Natural killer cell (primary cell): ENCODE measurements at regions not wholly inside any gene's neighbourhood (a gene's known extent, or its start where the extent isn't known, plus 50 kb on each side); places are given as distances from the start of the nearest gene placed in this dataset.

ENCODE experiments used
- ATAC-seq, 3 donors: fragments of 150-1000 bp in 2 of 3; fragments of 200-7000 bp in 1 of 3; cut with Tn5 transposase; 1 replicate in 1 of 3; 2 replicates in 2 of 3; pipeline ENCODE4 v1.10.0; 2021; ENCODE audit warnings: mild to moderate bottlenecking in 2 of 3, moderate library complexity in 2 of 3
- DNase-seq, 2 donors: peaks; one replicate each; pipeline versions ENCODE4 v3.0.0 to v3.0.0-alpha.2; 2013 to 2021; ENCODE audit warnings: mixed read lengths in 1 of 2
- H3K27ac ChIP-seq: one replicate; pipeline ENCODE4 v1.5.1; 2013; ENCODE audit warnings: mild to moderate bottlenecking, low read length
- H3K27me3 ChIP-seq: one replicate; pipeline ENCODE4 v1.6.1; 2013; ENCODE audit warnings: low read length; ENCODE audit not compliant: control insufficient read depth, insufficient read depth
- H3K36me3 ChIP-seq: one replicate; pipeline ENCODE4 v1.6.1; 2013; ENCODE audit warnings: low read length; ENCODE audit not compliant: control insufficient read depth, insufficient read depth
- H3K4me1 ChIP-seq: one replicate; pipeline ENCODE4 v1.6.1; 2013; ENCODE audit warnings: low read length; ENCODE audit not compliant: control insufficient read depth, insufficient read depth
- H3K4me3 ChIP-seq: one replicate; pipeline ENCODE4 v1.5.1; 2013; ENCODE audit warnings: low read length
- H3K9me3 ChIP-seq: one replicate; pipeline ENCODE4 v1.6.1; 2013; ENCODE audit warnings: low read length; ENCODE audit not compliant: control insufficient read depth, insufficient read depth
- H3K27ac Mint-ChIP-seq, 2 donors: one replicate each; pipeline ENCODE4 v1.8.0; 2022; ENCODE audit warnings: mild to moderate bottlenecking in 2 of 2, mixed read lengths in 2 of 2, moderate library complexity in 1 of 2
- H3K27me3 Mint-ChIP-seq, 2 donors: one replicate each; pipeline ENCODE4 v1.8.0; 2022; ENCODE audit warnings: low read depth in 2 of 2, mixed read lengths in 2 of 2
- H3K36me3 Mint-ChIP-seq: one replicate; pipeline ENCODE4 v1.8.0; 2022; ENCODE audit warnings: mixed read lengths
- H3K4me1 Mint-ChIP-seq, 2 donors: one replicate each; pipeline ENCODE4 v1.8.0; 2022; ENCODE audit warnings: mixed read lengths in 2 of 2
- H3K4me3 Mint-ChIP-seq: one replicate; pipeline ENCODE4 v1.8.0; 2022; ENCODE audit warnings: mild to moderate bottlenecking, moderate library complexity, mixed read lengths
- H3K9me3 Mint-ChIP-seq, 2 donors: one replicate each; pipeline ENCODE4 v1.8.0; 2022; ENCODE audit warnings: mixed read lengths in 2 of 2
- WGBS: methylation state at CpG from one replicate; pipeline ENCODE4 v1.1.7; 2013; ENCODE audit warnings: missing lambda C conversion rate; ENCODE audit not compliant: insufficient coverage; 5-methylcytosine and 5-hydroxymethylcytosine counted together
- intact Hi-C: fragments of 100-400 bp; cut with micrococcal nuclease; formaldehyde crosslinking; loops from one replicate; pipeline ENCODE4 v1.14.2; 2022
- TF ChIP-seq, protein P1 (sequence below): fragments of 200-600 bp; IDR thresholded peaks from one replicate; pipeline ENCODE4 v1.8.0; 2022; ENCODE audit warnings: antibody characterized with exemption

DNA sequence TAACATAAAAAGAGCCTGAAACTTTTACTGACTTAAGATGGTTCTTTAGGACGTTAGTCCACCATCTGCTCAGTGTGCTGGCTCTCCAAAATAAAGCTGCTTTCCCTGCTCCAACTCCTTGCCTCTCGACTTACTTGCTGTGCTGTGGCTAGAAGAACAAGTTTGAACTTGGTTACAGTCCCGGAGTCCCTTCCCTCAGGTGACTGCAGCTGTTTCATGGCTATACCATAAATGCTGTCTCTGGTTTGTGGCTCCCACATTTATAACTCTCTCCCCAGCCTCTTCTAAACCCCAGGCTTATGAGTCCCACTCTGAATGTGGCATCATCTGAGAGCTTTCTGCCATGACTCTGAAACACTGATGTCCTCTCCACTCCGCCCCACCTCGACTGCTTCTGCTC, 166.2 kb upstream of the ADRA1D start:
- no peaks in the 10 kb centered on the region for H3K27me3 ChIP-seq
- ATAC-seq (no peak), DNase-seq (no peak)
- no peak overlapping the region for H3K4me3 ChIP-seq
- no peaks in the 10 kb centered on the region for H3K36me3 ChIP-seq
- Mint-ChIP-seq H3K27ac (no peak overlapping the region), H3K27me3 (peaks cover 9 to 17% of the 10 kb centered on the region in 2 donors), H3K4me1 (no peaks in the 10 kb centered on the region), H3K9me3 (no peaks in the 10 kb centered on the region), H3K4me3 (no peak overlapping the region), H3K36me3 (no peaks in the 10 kb centered on the region)
- WGBS = 79% methylated on average over 5 of the region's 5 CpGs
- intact Hi-C loops = no loop called here
- no peak overlapping the region for H3K27ac ChIP-seq
- no peaks in the 10 kb centered on the region for H3K9me3 ChIP-seq
- TF ChIP-seq, protein P1, sequence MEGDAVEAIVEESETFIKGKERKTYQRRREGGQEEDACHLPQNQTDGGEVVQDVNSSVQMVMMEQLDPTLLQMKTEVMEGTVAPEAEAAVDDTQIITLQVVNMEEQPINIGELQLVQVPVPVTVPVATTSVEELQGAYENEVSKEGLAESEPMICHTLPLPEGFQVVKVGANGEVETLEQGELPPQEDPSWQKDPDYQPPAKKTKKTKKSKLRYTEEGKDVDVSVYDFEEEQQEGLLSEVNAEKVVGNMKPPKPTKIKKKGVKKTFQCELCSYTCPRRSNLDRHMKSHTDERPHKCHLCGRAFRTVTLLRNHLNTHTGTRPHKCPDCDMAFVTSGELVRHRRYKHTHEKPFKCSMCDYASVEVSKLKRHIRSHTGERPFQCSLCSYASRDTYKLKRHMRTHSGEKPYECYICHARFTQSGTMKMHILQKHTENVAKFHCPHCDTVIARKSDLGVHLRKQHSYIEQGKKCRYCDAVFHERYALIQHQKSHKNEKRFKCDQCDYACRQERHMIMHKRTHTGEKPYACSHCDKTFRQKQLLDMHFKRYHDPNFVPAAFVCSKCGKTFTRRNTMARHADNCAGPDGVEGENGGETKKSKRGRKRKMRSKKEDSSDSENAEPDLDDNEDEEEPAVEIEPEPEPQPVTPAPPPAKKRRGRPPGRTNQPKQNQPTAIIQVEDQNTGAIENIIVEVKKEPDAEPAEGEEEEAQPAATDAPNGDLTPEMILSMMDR = no peak
- H3K4me1 ChIP-seq = no peaks in the 10 kb centered on the region

DNA sequence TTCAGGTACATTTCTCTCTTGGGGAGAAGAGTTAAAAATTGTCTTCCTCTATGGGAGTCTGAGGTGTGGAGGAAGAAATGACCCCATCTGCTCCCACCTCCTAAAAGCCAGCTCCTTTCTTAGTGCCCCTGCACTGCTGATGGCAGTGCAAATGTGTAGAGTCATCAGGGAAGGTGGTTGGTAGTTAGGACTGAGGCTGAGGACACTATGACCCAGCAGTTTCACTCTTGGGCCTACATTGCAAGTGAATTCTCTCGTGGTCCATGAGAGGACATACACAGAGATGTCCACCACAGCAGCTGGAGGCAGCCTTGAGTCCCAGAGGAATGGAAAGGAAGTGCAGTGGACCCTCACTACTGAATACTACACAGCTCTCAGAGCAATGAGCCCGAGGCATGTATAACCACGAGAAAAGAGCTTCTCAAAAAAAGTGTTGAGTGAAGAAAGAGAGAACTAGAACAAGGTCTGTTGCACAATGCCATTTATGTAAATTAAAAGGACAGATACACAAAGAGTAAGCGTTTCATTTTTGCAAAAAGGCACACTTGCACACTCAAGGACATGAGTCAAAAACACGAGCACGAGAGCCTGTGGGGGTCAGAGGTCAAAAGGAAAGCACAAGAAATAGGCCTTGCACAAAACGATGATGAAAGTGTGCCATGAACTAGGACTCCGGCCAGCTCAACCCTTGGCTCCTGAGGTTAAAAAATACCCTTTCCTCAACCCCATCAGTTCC, 164.4 kb upstream of the ADRA1D start:
- Mint-ChIP-seq H3K27me3 (peaks cover 6 to 23% of the 10 kb centered on the region in 2 donors), H3K9me3 (no peaks in the 10 kb centered on the region), H3K4me1 (no peaks in the 10 kb centered on the region), H3K4me3 (no peak overlapping the region), H3K36me3 (no peaks in the 10 kb centered on the region), H3K27ac (no peak overlapping the region)
- Histone ChIP-seq H3K27ac (no peak overlapping the region), H3K27me3 (no peaks in the 10 kb centered on the region), H3K4me3 (no peak overlapping the region), H3K4me1 (no peaks in the 10 kb centered on the region), H3K36me3 (no peaks in the 10 kb centered on the region), H3K9me3 (no peaks in the 10 kb centered on the region)
- TF ChIP-seq, protein P1 = no peak
- ATAC-seq = no peak
- 64% methylated on average over 8 of the region's 8 CpGs for WGBS
- no peak for DNase-seq
- intact Hi-C loops = no loop called here

DNA sequence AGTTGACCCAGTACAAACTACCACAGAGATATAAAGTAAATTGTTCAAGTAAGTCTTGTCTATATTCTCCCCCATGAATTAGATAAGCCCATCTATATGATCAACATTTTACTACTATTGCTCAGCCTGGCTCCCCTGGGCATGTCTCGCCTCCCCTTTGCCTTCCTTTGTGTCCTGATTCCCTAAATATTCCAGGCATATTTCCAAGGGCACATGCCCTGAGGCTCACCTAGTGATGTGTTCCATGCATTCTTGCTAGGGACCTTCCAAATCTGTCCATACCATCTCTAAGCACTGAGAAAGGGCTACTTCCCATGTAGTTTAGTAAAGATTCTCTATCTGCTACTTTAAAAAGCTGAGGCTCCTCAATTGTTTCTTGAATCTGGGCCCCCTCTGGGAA, 163.1 kb upstream of the ADRA1D start:
- H3K4me1 ChIP-seq = no peaks in the 10 kb centered on the region
- no peak for DNase-seq
- no peak overlapping the region for H3K27ac ChIP-seq
- no peaks in the 10 kb centered on the region for H3K36me3 ChIP-seq
- Mint-ChIP-seq H3K4me1 (no peaks in the 10 kb centered on the region), H3K27ac (no peak overlapping the region), H3K36me3 (no peaks in the 10 kb centered on the region), H3K27me3 (peaks cover 6 to 23% of the 10 kb centered on the region in 2 donors), H3K9me3 (no peaks in the 10 kb centered on the region), H3K4me3 (no peak overlapping the region)
- WGBS = 95% methylated on average over 1 of the region's 1 CpG
- H3K27me3 ChIP-seq = no peaks in the 10 kb centered on the region
- TF ChIP-seq, protein P1 = no peak
- intact Hi-C loops = no loop called here
- no peaks in the 10 kb centered on the region for H3K9me3 ChIP-seq
- H3K4me3 ChIP-seq = no peak overlapping the region
- no peak for ATAC-seq

DNA sequence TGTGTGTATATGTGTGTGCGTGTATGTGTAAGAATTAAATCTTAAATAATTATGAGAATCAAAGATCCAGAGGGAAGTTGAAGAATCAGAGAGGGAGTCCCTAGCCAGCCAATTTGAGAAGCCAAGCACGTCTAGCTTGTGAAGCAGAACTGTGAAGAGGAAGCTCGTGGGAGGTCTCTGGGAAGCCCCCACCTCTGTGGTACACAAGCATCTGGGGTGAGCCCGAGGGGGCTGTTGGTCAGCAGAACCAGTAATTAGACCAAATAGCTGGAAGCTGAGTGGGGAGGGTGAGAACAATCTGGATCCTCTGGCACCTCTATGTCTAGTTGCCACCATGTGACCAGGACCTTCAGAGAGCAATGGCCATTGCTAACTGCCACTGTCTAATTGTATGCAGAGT, 162.7 kb upstream of the ADRA1D start:
- Histone ChIP-seq H3K27me3 (no peaks in the 10 kb centered on the region), H3K36me3 (no peaks in the 10 kb centered on the region), H3K4me1 (no peaks in the 10 kb centered on the region), H3K9me3 (no peaks in the 10 kb centered on the region), H3K4me3 (no peak overlapping the region), H3K27ac (no peak overlapping the region)
- Mint-ChIP-seq H3K27me3 (peaks cover 6 to 23% of the 10 kb centered on the region in 2 donors), H3K36me3 (no peaks in the 10 kb centered on the region), H3K4me1 (no peaks in the 10 kb centered on the region), H3K27ac (no peak overlapping the region), H3K4me3 (no peak overlapping the region), H3K9me3 (no peaks in the 10 kb centered on the region)
- 54% methylated on average over 4 of the region's 4 CpGs for WGBS
- DNase-seq = no peak
- intact Hi-C loops = no loop called here
- ATAC-seq = no peak
- TF ChIP-seq, protein P1 = no peak
